ENCODE measurements at regions not wholly inside any gene's neighbourhood (a gene's known extent, or its start where the extent isn't known, plus 50 kb on each side); places are given as distances from the start of the nearest gene placed in this dataset.

- TF ChIP-seq CTCF (IDR thresholded peaks at IDR 0.05; ENCODE audit: insufficient read depth, low read depth, low read length), result no peak
- no peak for TF ChIP-seq EZH2 (IDR thresholded peaks at IDR 0.05; ENCODE audit: insufficient read depth, low read length)
Observed at GRCh38 chr15:29873947-29874411, 51.7 kb upstream of the TJP1 start.

Measured in astrocyte (in vitro differentiated cells and primary cell).